ENCODE measurements at regions not wholly inside any gene's neighbourhood (a gene's known extent, or its start where the extent isn't known, plus 50 kb on each side); places are given as distances from the start of the nearest gene placed in this dataset.

- no peak for TF ChIP-seq CTCF (IDR thresholded peaks at IDR 0.05)
- TF ChIP-seq POLR2A (IDR thresholded peaks at IDR 0.05) = no peak
Measured at GRCh38 chr10:128573281-128573845, 447.1 kb upstream of the MKI67 start.
